Gastroesophageal sphincter (tissue), 4 donors: ENCODE measurements at regions not wholly inside any gene's neighbourhood (a gene's known extent, or its start where the extent isn't known, plus 50 kb on each side); places are given as distances from the start of the nearest gene placed in this dataset.

ENCODE experiments used
- ATAC-seq: fragments of 150-250 bp; one replicate; pipeline ENCODE4 v1.9.1; 2016; ENCODE audit warnings: mild to moderate bottlenecking, moderate library complexity
- H3K27ac ChIP-seq, 4 donors: fragments of 200-600 bp; sonication (generic) in 3 of 4; 1 replicate in 3 of 4; 2 replicates in 1 of 4; pipeline ENCODE4 v1.5.1; 2016 to 2019
- H3K27me3 ChIP-seq: fragments of 200-600 bp; sonication (generic); one replicate; pipeline ENCODE4 v1.5.1; 2019
- H3K36me3 ChIP-seq, 2 donors: fragments of 200-600 bp; sonication (generic); one replicate each; pipeline ENCODE4 v1.5.1; 2019; ENCODE audit warnings: control low read depth in 1 of 2
- H3K4me1 ChIP-seq, 3 donors: fragments of 200-600 bp; sonication (generic); 1 replicate in 2 of 3; 2 replicates in 1 of 3; pipeline ENCODE4 v1.5.1; 2016 to 2019; ENCODE audit warnings: control low read depth in 2 of 3
- H3K4me3 ChIP-seq, 2 donors: fragments of 200-600 bp; sonication (generic); one replicate each; pipeline ENCODE4 v1.5.1; 2019; ENCODE audit warnings: mild to moderate bottlenecking in 1 of 2, moderate library complexity in 1 of 2
- H3K9me3 ChIP-seq, 3 donors: fragments of 200-600 bp; sonication (generic); one replicate each; pipeline ENCODE4 v1.5.1; 2017 to 2019; ENCODE audit warnings: control low read depth in 2 of 3
- EP300 ChIP-seq: sonication (generic); formaldehyde crosslinking; IDR thresholded peaks from one replicate; pipeline ENCODE4 v1.6.1; 2017; ENCODE audit warnings: antibody characterized with exemption, mild to moderate bottlenecking
- POLR2A ChIP-seq, 2 donors: fragments of 450-650 bp; IDR thresholded peaks; one replicate each; pipeline ENCODE4 v1.6.1; 2017; ENCODE audit warnings: antibody characterized with exemption in 2 of 2, mild to moderate bottlenecking in 2 of 2, moderate library complexity in 1 of 2
- POLR2AphosphoS5 ChIP-seq: sonication (generic); formaldehyde crosslinking; IDR thresholded peaks from one replicate; pipeline ENCODE4 v1.6.1; 2017; ENCODE audit warnings: antibody characterized with exemption
- WGBS, 2 donors: methylation state at CpG; one replicate each; pipeline ENCODE4 v1.1.5; 2018; ENCODE audit warnings: low coverage in 1 of 2; 5-methylcytosine and 5-hydroxymethylcytosine counted together
- TF ChIP-seq, protein P1 (sequence below), 4 experiments: fragments of 200-600 bp in 2 of 4; fragments of 450-650 bp in 2 of 4; sonication (generic) in 1 of 4; IDR thresholded peaks; one replicate each; pipeline ENCODE4 v1.5.1; 2017 to 2019; ENCODE audit warnings: antibody characterized with exemption in 4 of 4, mild to moderate bottlenecking in 2 of 4, moderate library complexity in 2 of 4

GRCh38 chr14:82549306-82549990, 1015.8 kb upstream of the SEL1L start:
- Histone ChIP-seq H3K27ac (no peak overlapping the region), H3K36me3 (no peaks in the 10 kb centered on the region), H3K4me3 (no peak overlapping the region), H3K27me3 (no peaks in the 10 kb centered on the region), H3K4me1 (no peaks in the 10 kb centered on the region), H3K9me3 (no peaks in the 10 kb centered on the region)
- ATAC-seq = no peak
- TF ChIP-seq POLR2AphosphoS5 = no peak
- no peak for TF ChIP-seq POLR2A (IDR thresholded peaks at IDR 0.05)
- no peak for TF ChIP-seq EP300
- TF ChIP-seq, protein P1, sequence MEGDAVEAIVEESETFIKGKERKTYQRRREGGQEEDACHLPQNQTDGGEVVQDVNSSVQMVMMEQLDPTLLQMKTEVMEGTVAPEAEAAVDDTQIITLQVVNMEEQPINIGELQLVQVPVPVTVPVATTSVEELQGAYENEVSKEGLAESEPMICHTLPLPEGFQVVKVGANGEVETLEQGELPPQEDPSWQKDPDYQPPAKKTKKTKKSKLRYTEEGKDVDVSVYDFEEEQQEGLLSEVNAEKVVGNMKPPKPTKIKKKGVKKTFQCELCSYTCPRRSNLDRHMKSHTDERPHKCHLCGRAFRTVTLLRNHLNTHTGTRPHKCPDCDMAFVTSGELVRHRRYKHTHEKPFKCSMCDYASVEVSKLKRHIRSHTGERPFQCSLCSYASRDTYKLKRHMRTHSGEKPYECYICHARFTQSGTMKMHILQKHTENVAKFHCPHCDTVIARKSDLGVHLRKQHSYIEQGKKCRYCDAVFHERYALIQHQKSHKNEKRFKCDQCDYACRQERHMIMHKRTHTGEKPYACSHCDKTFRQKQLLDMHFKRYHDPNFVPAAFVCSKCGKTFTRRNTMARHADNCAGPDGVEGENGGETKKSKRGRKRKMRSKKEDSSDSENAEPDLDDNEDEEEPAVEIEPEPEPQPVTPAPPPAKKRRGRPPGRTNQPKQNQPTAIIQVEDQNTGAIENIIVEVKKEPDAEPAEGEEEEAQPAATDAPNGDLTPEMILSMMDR (IDR thresholded peaks at IDR 0.05) = no peak
- WGBS, 2 donors = 78 to 81% methylated on average over 8 to 9 of the region's 9 CpGs

DNA sequence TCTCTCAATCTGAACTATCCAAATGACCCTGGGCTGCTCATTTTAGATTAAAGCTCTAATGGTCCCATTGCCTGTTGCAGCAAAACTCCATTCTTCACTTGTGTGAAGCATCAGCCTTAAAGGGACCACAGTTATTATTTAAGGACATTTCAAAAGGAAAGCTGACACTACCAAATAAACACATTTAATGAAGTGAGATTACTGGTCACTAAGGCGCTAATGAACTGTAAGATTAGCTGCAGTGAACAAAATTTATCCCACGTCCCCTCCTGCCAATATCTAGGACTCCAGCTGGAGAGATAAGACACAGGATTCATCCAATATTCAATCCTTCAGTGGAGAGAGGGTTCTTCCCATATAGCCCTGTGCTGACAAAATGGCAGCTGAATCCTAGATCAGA, 1029.2 kb upstream of the SEL1L start:
- H3K27ac ChIP-seq = no peak overlapping the region
- H3K4me1 ChIP-seq = no peaks in the 10 kb centered on the region
- WGBS, 2 donors = 86 to 91% methylated on average over 1 to 2 of the region's 2 CpGs
- H3K4me3 ChIP-seq = no peak overlapping the region
- no peak for ATAC-seq
- TF ChIP-seq, protein P1 (IDR thresholded peaks at IDR 0.05) = no peak
- TF ChIP-seq POLR2AphosphoS5 (no peak), EP300 (no peak), POLR2A (IDR thresholded peaks at IDR 0.05) (no peak)
- H3K27me3 ChIP-seq = no peaks in the 10 kb centered on the region
- no peaks in the 10 kb centered on the region for H3K9me3 ChIP-seq
- no peaks in the 10 kb centered on the region for H3K36me3 ChIP-seq

GRCh38 chr14:82565825-82566224, 1032.2 kb upstream of the SEL1L start:
- H3K27ac ChIP-seq = no peak overlapping the region
- H3K27me3 ChIP-seq = no peaks in the 10 kb centered on the region
- no peaks in the 10 kb centered on the region for H3K4me1 ChIP-seq
- no peaks in the 10 kb centered on the region for H3K36me3 ChIP-seq
- 22 to 60% methylated on average over 1 of the region's 1 CpG for WGBS, 2 donors
- no peak overlapping the region for H3K4me3 ChIP-seq
- H3K9me3 ChIP-seq = no peaks in the 10 kb centered on the region
- ATAC-seq = no peak
- TF ChIP-seq EP300 = no peak
- TF ChIP-seq POLR2AphosphoS5 = no peak
- TF ChIP-seq, protein P1 (IDR thresholded peaks at IDR 0.05) = no peak
- no peak for TF ChIP-seq POLR2A (IDR thresholded peaks at IDR 0.05)

- H3K36me3 ChIP-seq = no peaks in the 10 kb centered on the region
- H3K4me1 ChIP-seq = no peaks in the 10 kb centered on the region
- H3K27me3 ChIP-seq = no peaks in the 10 kb centered on the region
- TF ChIP-seq POLR2AphosphoS5 = no peak
- no peak for TF ChIP-seq EP300
- TF ChIP-seq, protein P1 (IDR thresholded peaks at IDR 0.05) = no peak
- TF ChIP-seq POLR2A (IDR thresholded peaks at IDR 0.05) = no peak
- no peak overlapping the region for H3K27ac ChIP-seq
- no peak for ATAC-seq
- WGBS, 2 donors = 44 to 45% methylated on average over 3 of the region's 3 CpGs
- no peaks in the 10 kb centered on the region for H3K9me3 ChIP-seq
- H3K4me3 ChIP-seq = no peak overlapping the region
Measured at GRCh38 chr14:82587226-82587625, 1053.6 kb upstream of the SEL1L start.

- Histone ChIP-seq H3K27me3 (no peaks in the 10 kb centered on the region), H3K4me3 (no peak overlapping the region), H3K36me3 (no peaks in the 10 kb centered on the region), H3K27ac (no peak overlapping the region), H3K9me3 (peaks cover 0 to 17% (median 0%) of the 10 kb centered on the region in 3 donors), H3K4me1 (peaks cover 0 to 11% (median 0%) of the 10 kb centered on the region in 3 donors)
- no peak for TF ChIP-seq POLR2AphosphoS5
- no peak for ATAC-seq
Measured at GRCh38 chr14:82595466-82595865, 1061.8 kb upstream of the SEL1L start.
